PC-9 (cell line): ENCODE measurements at regions not wholly inside any gene's neighbourhood (a gene's known extent, or its start where the extent isn't known, plus 50 kb on each side); places are given as distances from the start of the nearest gene placed in this dataset.

Experiments used
- BruUV-seq: library from RNA; stranded (reverse); fragments of 400-500 nt; replicated peaks from 2 replicates; lab custom pipeline; 2021; lab: Mats Ljungman, UMichigan
- CTCF ChIA-PET: fragments of 300-600 bp; sonication (Branson Sonifier 250); formaldehyde crosslinking; loops from one replicate; lab custom pipeline; 2022; ENCODE audit warnings: antibody characterized with exemption; lab: Charles Lee
- POLR2A ChIA-PET: fragments of 300-600 bp; sonication (Branson Sonifier 250); formaldehyde crosslinking; loops from one replicate; lab custom pipeline; 2022; ENCODE audit warnings: antibody characterized with exemption; ENCODE audit not compliant: unreplicated experiment; lab: Charles Lee
- DNase-seq, 2 experiments: peaks; one replicate each; pipeline versions ENCODE4 v3.0.0 to v3.0.0-alpha.2; 2015 to 2022; ENCODE audit warnings: mixed read lengths in 1 of 2
- H2AFZ ChIP-seq: fragments of 200-600 bp; sonication (generic); 2 replicates; pipeline ENCODE4 v1.8.1; 2017; ENCODE audit warnings: antibody characterized with exemption
- H3F3A ChIP-seq: fragments of 200-600 bp; sonication (generic); 2 replicates; pipeline ENCODE4 v1.8.1; 2017; ENCODE audit warnings: antibody characterized with exemption, mild to moderate bottlenecking, low read depth; ENCODE audit not compliant: insufficient read depth
- H3K27ac ChIP-seq: fragments of 200-600 bp; sonication (generic); 2 replicates; pipeline ENCODE4 v1.6.1; 2016; ENCODE audit warnings: mixed run types
- H3K27me3 ChIP-seq: fragments of 200-600 bp; sonication (generic); 2 replicates; pipeline ENCODE4 v1.6.1; 2016; ENCODE audit warnings: low read depth, mixed run types; ENCODE audit not compliant: insufficient read depth
- H3K36me3 ChIP-seq: fragments of 200-600 bp; sonication (generic); 2 replicates; pipeline ENCODE4 v1.6.1; 2016; ENCODE audit warnings: low read depth, mixed run types
- H3K4me1 ChIP-seq: fragments of 200-600 bp; sonication (generic); replicated peaks from 2 replicates; pipeline ENCODE4 v1.6.1; 2016; ENCODE audit warnings: mixed run types; ENCODE audit not compliant: insufficient read depth
- H3K4me2 ChIP-seq: fragments of 200-600 bp; sonication (generic); 2 replicates; pipeline ENCODE4 v1.6.1; 2017; ENCODE audit warnings: mixed run types
- H3K4me3 ChIP-seq: fragments of 200-600 bp; sonication (generic); 2 replicates; pipeline ENCODE4 v1.6.1; 2016; ENCODE audit warnings: mixed run types
- H3K79me2 ChIP-seq: fragments of 200-600 bp; sonication (generic); 2 replicates; pipeline ENCODE4 v1.6.1; 2017; ENCODE audit warnings: low read depth, mixed run types
- H3K9me2 ChIP-seq: fragments of 200-600 bp; sonication (generic); 2 replicates; pipeline ENCODE4 v1.8.1; 2017; ENCODE audit warnings: mild to moderate bottlenecking; ENCODE audit not compliant: insufficient read depth
- H3K9me3 ChIP-seq: fragments of 200-600 bp; sonication (generic); 2 replicates; pipeline ENCODE4 v1.8.1; 2016; ENCODE audit warnings: low read depth; ENCODE audit not compliant: insufficient read depth
- H4K20me1 ChIP-seq: fragments of 200-600 bp; sonication (generic); 2 replicates; pipeline ENCODE4 v1.8.1; 2017; ENCODE audit not compliant: insufficient read depth
- EZH2 ChIP-seq: fragments of 200-600 bp; sonication (generic); IDR thresholded peaks from 2 replicates; pipeline ENCODE4 v1.8.0; 2017; ENCODE audit warnings: antibody characterized with exemption, low read depth
- intact Hi-C: fragments of 100-400 bp; cut with micrococcal nuclease; formaldehyde crosslinking; loops from one replicate; pipeline ENCODE4 v1.10.0; 2022; ENCODE audit not compliant: unreplicated experiment
- TF ChIP-seq, protein P1 (sequence below): fragments of 200-600 bp; sonication (generic); conservative IDR thresholded peaks from 2 replicates; pipeline ENCODE4 v1.6.1; 2017; ENCODE audit warnings: mixed run types, antibody characterized with exemption, mild to moderate bottlenecking, moderate library complexity

GRCh38 chr16:6018848-6019489 lies 921.4 kb upstream of the EEF2KMT start:
- BruUV-seq: no TSS peak

DNA sequence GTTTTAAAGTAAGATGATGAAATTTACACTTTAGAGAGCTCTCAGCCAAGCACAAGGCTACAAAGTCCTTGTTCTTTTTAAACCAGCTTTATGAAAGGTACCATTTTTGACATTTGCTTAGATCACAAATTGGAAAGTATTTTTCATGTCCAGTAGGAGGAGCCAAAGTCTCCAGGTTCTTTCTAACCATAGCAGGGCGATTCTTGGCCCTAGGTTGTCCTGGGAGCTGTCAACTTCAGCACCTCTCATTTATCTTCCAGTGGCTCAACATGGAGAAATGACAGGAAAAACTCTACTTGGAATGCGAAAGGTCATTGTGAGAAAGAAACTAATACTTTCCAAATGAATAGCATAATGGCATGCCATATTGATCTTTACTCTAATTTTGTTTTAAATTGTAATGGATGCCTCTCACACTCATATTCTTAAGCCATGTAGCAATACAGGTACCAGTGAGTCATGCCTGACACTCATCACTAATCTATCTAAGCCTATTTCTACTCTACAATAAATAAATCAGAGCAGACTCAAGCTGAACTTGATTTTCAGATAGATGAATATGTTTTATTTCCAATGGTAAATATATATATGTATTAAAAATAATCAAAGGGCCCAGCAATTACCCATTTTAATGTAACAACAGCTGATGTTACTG lies 919.1 kb upstream of the EEF2KMT start:
- H3K79me2 ChIP-seq: no peaks in the 10 kb centered on the region
- ChIA-PET POLR2A (no interaction called here), CTCF (interaction anchor here (0.6 to 1.7 kb wide), 2 partner anchors 25 to 626 kb away, joined by 6 to 18 read pairs; no protein-coding TSS in a partner anchor)
- H3K4me1 ChIP-seq: no peaks in the 10 kb centered on the region
- no peak overlapping the region for H3K27ac ChIP-seq
- no peaks in the 10 kb centered on the region for H3F3A ChIP-seq
- H3K27me3 ChIP-seq: peaks cover 14% of the 10 kb centered on the region; the same call in 1 of the 2 replicates
- no peak overlapping the region for H3K4me2 ChIP-seq
- no peak overlapping the region for H3K4me3 ChIP-seq
- no peak overlapping the region for H2AFZ ChIP-seq
- intact Hi-C loops: loop anchor here (1.0 kb wide), 1 partner anchor 627 kb away; no protein-coding TSS in a partner anchor
- no peak for DNase-seq
- H3K9me3 ChIP-seq: no peaks in the 10 kb centered on the region
- H4K20me1 ChIP-seq: no peaks in the 10 kb centered on the region
- no TSS peak for BruUV-seq
- no peaks in the 10 kb centered on the region for H3K9me2 ChIP-seq
- TF ChIP-seq EZH2: no peak
- TF ChIP-seq, protein P1, sequence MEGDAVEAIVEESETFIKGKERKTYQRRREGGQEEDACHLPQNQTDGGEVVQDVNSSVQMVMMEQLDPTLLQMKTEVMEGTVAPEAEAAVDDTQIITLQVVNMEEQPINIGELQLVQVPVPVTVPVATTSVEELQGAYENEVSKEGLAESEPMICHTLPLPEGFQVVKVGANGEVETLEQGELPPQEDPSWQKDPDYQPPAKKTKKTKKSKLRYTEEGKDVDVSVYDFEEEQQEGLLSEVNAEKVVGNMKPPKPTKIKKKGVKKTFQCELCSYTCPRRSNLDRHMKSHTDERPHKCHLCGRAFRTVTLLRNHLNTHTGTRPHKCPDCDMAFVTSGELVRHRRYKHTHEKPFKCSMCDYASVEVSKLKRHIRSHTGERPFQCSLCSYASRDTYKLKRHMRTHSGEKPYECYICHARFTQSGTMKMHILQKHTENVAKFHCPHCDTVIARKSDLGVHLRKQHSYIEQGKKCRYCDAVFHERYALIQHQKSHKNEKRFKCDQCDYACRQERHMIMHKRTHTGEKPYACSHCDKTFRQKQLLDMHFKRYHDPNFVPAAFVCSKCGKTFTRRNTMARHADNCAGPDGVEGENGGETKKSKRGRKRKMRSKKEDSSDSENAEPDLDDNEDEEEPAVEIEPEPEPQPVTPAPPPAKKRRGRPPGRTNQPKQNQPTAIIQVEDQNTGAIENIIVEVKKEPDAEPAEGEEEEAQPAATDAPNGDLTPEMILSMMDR: peak; percentile 54
- H3K36me3 ChIP-seq: no peaks in the 10 kb centered on the region

More at GRCh38 chr16:6018848-6019489, 921.4 kb upstream of the EEF2KMT start:
- no peaks in the 10 kb centered on the region for H3K4me1 ChIP-seq
- ChIA-PET CTCF (no interaction called here), POLR2A (no interaction called here)
- peaks cover 28% of the 10 kb centered on the region for H3K27me3 ChIP-seq
- no peaks in the 10 kb centered on the region; the same call in 1 of the 2 replicates for H4K20me1 ChIP-seq
- no peaks in the 10 kb centered on the region for H3K36me3 ChIP-seq
- no peak for DNase-seq
- H3K27ac ChIP-seq: no peak overlapping the region
- H2AFZ ChIP-seq: no peak overlapping the region
- H3K9me3 ChIP-seq: no peaks in the 10 kb centered on the region
- H3F3A ChIP-seq: no peaks in the 10 kb centered on the region
- TF ChIP-seq, protein P1: no peak
- no peak for TF ChIP-seq EZH2
- no peaks in the 10 kb centered on the region for H3K79me2 ChIP-seq
- H3K4me2 ChIP-seq: no peak overlapping the region
- no peak overlapping the region for H3K4me3 ChIP-seq
- H3K9me2 ChIP-seq: no peaks in the 10 kb centered on the region
- intact Hi-C loops: no loop called here

DNA sequence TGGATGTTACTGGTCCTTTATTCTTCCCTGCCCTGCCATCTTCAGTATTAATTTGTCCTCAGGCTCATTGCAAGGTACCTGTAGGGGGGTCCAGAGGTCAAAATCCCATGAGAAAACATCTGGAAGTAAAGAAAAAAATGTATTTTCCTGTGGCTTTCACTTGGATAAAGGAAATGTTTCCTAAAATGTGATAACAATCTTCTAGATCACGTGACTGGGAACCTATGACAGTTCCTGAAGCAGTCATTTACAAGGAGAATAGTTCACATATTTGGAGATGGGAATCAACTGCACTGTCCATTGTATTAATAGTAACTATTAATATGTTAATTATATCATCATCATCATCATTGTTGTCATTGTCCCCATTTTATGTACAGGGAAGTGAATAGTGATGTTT lies 915.1 kb upstream of the EEF2KMT start:
- CTCF ChIA-PET: no interaction called here

More for the DNA sequence above, 915.1 kb upstream of the EEF2KMT start:
- no peaks in the 10 kb centered on the region for H3K9me2 ChIP-seq
- no peaks in the 10 kb centered on the region for H3K27me3 ChIP-seq
- H3K4me3 ChIP-seq: no peak overlapping the region
- no peaks in the 10 kb centered on the region for H3K79me2 ChIP-seq
- H3K4me2 ChIP-seq: no peak overlapping the region
- no peak overlapping the region for H3K27ac ChIP-seq
- POLR2A ChIA-PET: no interaction called here
- no peak for TF ChIP-seq EZH2
- TF ChIP-seq, protein P1: no peak
- H4K20me1 ChIP-seq: no peaks in the 10 kb centered on the region
- no peak for DNase-seq
- no peak overlapping the region for H2AFZ ChIP-seq
- H3K9me3 ChIP-seq: no peaks in the 10 kb centered on the region
- H3F3A ChIP-seq: no peaks in the 10 kb centered on the region
- no TSS peak for BruUV-seq
- intact Hi-C loops: no loop called here
- no peaks in the 10 kb centered on the region for H3K36me3 ChIP-seq
- no peaks in the 10 kb centered on the region for H3K4me1 ChIP-seq
